GM10248 (cell line): ENCODE measurements at regions not wholly inside any gene's neighbourhood (a gene's known extent, or its start where the extent isn't known, plus 50 kb on each side); places are given as distances from the start of the nearest gene placed in this dataset.

Experiments
- CTCF ChIA-PET: fragments of 300-600 bp; sonication (Branson Sonifier 250); formaldehyde crosslinking; extraction: SDS; loops from one replicate; lab custom pipeline; 2021; ENCODE audit warnings: antibody characterized with exemption; lab: Yijun Ruan, JAX
- POLR2A ChIA-PET: fragments of 350-650 bp; sonication (Branson Sonifier 250); formaldehyde crosslinking; extraction: SDS; loops from one replicate; lab custom pipeline; 2020; ENCODE audit warnings: antibody characterized with exemption; lab: Yijun Ruan, JAX
- DNase-seq: peaks from one replicate; pipeline ENCODE4 v3.0.0; 2012; ENCODE audit errors: extremely low spot score
- CTCF ChIP-seq: IDR thresholded peaks from 2 replicates; pipeline ENCODE4 v1.5.1; 2012; ENCODE audit warnings: mild to moderate bottlenecking, low read depth; ENCODE audit errors: extremely low read depth, missing control alignments, control extremely low read depth

GRCh38 chr2:30310371-30310770 lies 79.0 kb downstream of the LBH start:
- TF ChIP-seq CTCF, result no peak
- ChIA-PET POLR2A (no interaction called here), CTCF (interaction anchor here (0.9 to 2.3 kb wide), 8 partner anchors 9 to 101 kb away, joined by 3 to 11 read pairs (median 3); no protein-coding TSS in a partner anchor)
- no peak for DNase-seq

- TF ChIP-seq CTCF, result no peak
- peak; percentile 45 for DNase-seq
- ChIA-PET POLR2A (no interaction called here), CTCF (interaction anchor here (0.7 to 2.3 kb wide), 8 partner anchors 10 to 37 kb away, joined by 3 to 11 read pairs (median 3); no protein-coding TSS in a partner anchor)
These were observed 79.6 kb downstream of the LBH start for GRCh38 chr2:30310955-30311354.

DNA sequence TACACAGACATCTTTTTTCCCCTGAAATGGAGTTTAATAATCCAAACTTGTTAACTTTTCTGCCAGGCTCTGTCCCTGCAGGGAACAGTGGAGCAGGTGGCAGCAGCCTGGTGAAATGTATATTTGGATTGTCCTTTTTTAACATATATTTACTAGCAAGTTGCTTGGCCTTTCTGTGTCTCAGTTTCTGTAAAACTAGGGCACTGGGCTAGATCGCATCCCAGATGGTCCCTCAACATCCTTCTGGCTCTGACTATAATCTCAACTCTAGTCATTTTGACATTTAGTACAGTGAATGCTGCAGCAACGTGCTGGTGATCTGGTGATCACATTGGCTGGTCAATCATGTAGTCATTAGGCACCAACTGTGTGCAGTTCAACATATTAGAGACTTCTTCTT lies 80.4 kb downstream of the LBH start:
- TF ChIP-seq CTCF, result no peak
- POLR2A ChIA-PET, result no interaction called here
- DNase-seq, result no peak
- CTCF ChIA-PET, result interaction anchor here (0.7 to 1.6 kb wide), 3 partner anchors 16 to 24 kb away, joined by 3 read pairs; no protein-coding TSS in a partner anchor

DNA sequence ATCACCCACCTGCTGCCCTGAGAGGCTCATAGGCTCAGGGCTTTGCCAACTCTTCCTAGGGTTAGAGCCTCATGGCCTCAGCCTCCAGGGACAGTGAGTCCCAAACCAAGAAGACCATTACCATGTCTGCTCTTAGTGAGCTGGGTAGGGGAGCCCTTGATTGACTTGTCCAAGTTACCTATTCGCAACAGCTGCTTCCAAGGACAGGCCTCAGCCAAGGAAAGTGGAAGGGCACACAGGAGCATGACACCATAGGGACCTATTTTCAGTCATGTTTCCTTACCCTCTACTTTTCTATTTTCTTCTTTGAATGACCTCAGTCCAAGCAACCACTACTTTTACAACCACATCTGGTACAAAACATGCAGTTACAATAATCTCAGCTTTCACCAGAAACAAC lies 81.6 kb downstream of the LBH start:
- no peak for DNase-seq
- CTCF ChIA-PET, result interaction anchor here (1.0 to 1.7 kb wide), 3 partner anchors 11 to 398 kb away, joined by 3 to 7 read pairs (median 3); no protein-coding TSS in a partner anchor
- no peak for TF ChIP-seq CTCF
- POLR2A ChIA-PET, result interaction anchor here (0.5 to 0.7 kb wide), 2 partner anchors 82 to 167 kb away, joined by 3 read pairs; no protein-coding TSS in a partner anchor

- no peak for DNase-seq
- ChIA-PET POLR2A (no interaction called here), CTCF (no interaction called here)
- TF ChIP-seq CTCF, result no peak
These were observed 83.6 kb downstream of the LBH start for GRCh38 chr2:30314981-30315380.

DNA sequence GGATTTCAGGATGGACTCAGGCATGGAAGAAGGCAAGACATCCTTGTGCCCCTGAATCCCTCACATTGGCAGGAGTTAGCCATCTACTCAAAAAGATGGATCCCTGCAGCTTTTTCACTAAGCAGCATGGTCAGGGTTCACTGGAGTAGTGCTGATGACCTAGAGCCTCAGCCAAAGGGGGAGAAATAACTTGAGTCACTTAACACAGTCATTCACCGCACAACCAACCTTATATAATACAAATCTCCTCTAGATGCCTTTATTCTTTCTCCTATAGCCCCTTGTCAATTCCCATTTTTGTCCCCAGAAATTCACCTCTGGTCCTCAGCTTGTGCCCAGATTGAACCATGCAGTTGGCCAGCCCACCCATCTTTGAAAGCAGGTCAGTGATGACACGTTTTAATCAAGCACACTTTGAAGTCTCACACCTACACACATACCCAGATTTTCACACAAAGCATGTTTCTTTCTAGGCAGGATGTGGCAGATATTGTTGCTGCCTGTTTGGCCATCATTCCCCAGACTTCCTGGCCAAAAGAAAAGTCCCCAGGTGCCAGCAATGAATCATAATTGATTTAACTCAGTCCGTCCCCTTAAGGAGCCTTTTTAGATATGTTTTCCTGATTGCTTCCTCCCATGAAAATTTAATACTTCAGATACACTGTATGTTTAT lies 84.2 kb downstream of the LBH start:
- no peak for DNase-seq
- POLR2A ChIA-PET, result no interaction called here
- TF ChIP-seq CTCF, result no peak
- CTCF ChIA-PET, result no interaction called here

DNA sequence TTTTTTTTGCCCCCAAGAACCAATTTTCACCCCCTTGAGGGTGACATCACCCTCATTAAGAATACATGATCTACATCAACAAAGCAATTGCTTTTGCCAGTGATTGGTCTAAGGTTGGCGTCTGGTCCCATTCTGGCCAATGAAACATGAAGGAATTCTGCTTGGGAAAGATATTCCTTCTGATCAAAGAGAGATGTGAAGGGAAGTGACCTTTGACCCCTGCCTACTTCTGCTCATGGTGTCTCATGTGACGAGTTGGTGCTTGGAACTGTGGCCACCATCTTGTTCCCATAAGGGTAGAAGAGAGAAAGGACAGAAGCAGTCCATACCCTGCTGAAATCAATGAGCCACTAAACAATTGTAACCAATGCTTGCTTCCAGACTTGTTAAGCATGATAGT lies 85.1 kb downstream of the LBH start:
- DNase-seq, result no peak
- POLR2A ChIA-PET, result no interaction called here
- CTCF ChIA-PET, result no interaction called here
- no peak for TF ChIP-seq CTCF
